ENCODE measurements at regions not wholly inside any gene's neighbourhood (a gene's known extent, or its start where the extent isn't known, plus 50 kb on each side); places are given as distances from the start of the nearest gene placed in this dataset.

DNA sequence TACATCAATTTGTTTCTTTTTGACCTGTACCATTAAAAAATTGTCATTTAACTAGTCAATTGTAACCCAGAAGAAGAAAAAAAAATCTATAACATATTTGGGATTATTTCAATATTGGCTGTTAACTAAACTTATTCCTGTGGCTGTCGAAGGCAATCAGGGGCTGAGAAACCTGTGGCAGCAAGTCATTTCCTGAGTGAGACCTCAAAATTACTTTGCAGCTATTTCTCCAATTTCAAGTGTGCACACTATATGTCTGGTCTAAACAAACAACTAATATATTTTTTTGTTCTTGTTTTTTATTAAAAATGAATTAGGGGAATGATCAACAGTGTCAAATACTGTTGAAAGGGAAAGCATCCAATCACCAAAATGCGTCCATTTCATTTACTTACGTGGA, 1357.6 kb upstream of the B3GALT2 start:
- Histone ChIP-seq H3K36me3 (ENCODE audit: control insufficient read depth in 2 of 2, insufficient read depth in 2 of 2, low read length in 1 of 2) (no peaks in the 10 kb centered on the region), H3K4me1 (ENCODE audit: control insufficient read depth in 2 of 2, insufficient read depth in 2 of 2, low read length in 2 of 2) (no peaks in the 10 kb centered on the region), H3K27ac (ENCODE audit: low read depth in 1 of 2, low read length in 1 of 2) (no peak overlapping the region), H3K27me3 (ENCODE audit: control insufficient read depth in 2 of 2, insufficient read depth in 1 of 2, low read length in 1 of 2) (no peaks in the 10 kb centered on the region), H3K9me3 (ENCODE audit: control insufficient read depth in 2 of 2, insufficient read depth in 1 of 2, low read length in 1 of 2) (no peaks in the 10 kb centered on the region), H3K4me3 (ENCODE audit: low read length in 2 of 2) (no peak overlapping the region)
- DNase-seq (ENCODE audit: low read depth in 6 of 9, low spot score in 9 of 9): no peak
- 70% methylated on average over 3 of the region's 3 CpGs for WGBS

DNA sequence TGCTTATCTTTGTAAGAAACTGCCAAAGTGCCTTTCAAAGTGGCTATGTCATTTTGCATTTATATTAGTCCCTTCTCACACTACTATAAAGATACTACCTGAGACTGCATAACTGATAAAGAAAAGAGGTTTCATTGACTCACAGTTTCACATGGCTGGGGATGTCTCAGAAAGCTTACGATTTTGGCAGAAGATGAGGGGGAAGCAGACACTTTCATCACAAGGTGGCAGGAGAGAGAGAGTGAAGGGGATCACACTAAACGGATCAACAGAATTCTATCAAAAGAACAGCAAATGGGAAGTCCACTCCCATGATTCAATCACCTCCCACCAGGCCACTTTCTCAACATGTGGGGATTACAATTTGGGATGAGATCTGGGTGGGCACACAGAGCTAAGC, 1352.0 kb upstream of the B3GALT2 start:
- H3K27ac ChIP-seq (ENCODE audit: low read depth in 1 of 2, low read length in 1 of 2): no peak overlapping the region
- DNase-seq (ENCODE audit: low read depth in 6 of 9, low spot score in 9 of 9): no peak
- no peaks in the 10 kb centered on the region for H3K4me1 ChIP-seq (ENCODE audit: control insufficient read depth in 2 of 2, insufficient read depth in 2 of 2, low read length in 2 of 2)
- no peaks in the 10 kb centered on the region for H3K36me3 ChIP-seq (ENCODE audit: control insufficient read depth in 2 of 2, insufficient read depth in 2 of 2, low read length in 1 of 2)
- 78% methylated on average over 2 of the region's 2 CpGs for WGBS
- no peaks in the 10 kb centered on the region for H3K27me3 ChIP-seq (ENCODE audit: control insufficient read depth in 2 of 2, insufficient read depth in 1 of 2, low read length in 1 of 2)
- H3K9me3 ChIP-seq (ENCODE audit: control insufficient read depth in 2 of 2, insufficient read depth in 1 of 2, low read length in 1 of 2): no peaks in the 10 kb centered on the region
- no peak overlapping the region for H3K4me3 ChIP-seq (ENCODE audit: low read length in 2 of 2)

DNA sequence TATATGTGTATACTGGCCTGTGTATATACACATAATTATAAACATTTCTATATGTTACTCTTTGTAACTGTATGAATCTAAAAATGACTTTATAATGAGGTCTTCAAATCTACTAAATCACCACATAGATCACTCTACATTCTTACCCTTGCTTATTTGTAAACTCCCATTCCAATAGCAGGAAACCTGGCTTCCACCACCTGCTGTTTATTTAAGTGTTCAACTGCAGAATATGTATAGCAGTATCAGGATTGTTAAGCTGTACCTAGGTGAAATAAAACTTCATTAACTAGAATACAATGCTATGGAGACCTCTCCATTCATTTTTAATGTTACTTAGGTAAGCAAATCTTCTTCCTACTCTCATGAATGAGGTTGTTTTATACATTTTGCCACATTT, 1351.1 kb upstream of the B3GALT2 start:
- Histone ChIP-seq H3K4me3 (ENCODE audit: low read length in 2 of 2) (no peak overlapping the region), H3K27ac (ENCODE audit: low read depth in 1 of 2, low read length in 1 of 2) (no peak overlapping the region), H3K36me3 (ENCODE audit: control insufficient read depth in 2 of 2, insufficient read depth in 2 of 2, low read length in 1 of 2) (no peaks in the 10 kb centered on the region)

DNA sequence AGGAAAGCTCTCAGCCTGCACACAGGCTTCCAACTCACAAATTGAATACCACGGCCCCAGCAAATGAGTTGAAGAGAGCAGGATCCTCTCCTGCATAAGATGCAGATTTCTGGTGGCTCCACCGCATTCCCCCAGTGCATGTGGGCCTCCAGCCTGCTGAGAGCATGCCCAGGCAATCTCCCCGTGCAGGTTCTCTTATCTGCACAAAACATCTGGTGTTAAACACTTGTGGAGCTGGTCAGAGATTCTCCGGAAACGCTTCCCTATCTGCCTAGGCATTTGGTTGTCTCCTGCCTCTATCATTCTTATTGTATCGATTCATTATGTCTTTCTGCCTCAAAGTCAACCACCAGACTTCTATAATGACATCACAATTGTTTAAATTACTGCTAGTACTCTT, 1349.0 kb upstream of the B3GALT2 start:
- 12% methylated on average over 6 of the region's 6 CpGs for WGBS
- Histone ChIP-seq H3K27me3 (ENCODE audit: control insufficient read depth in 2 of 2, insufficient read depth in 1 of 2, low read length in 1 of 2) (no peaks in the 10 kb centered on the region), H3K27ac (ENCODE audit: low read depth in 1 of 2, low read length in 1 of 2) (no peak overlapping the region), H3K36me3 (ENCODE audit: control insufficient read depth in 2 of 2, insufficient read depth in 2 of 2, low read length in 1 of 2) (no peaks in the 10 kb centered on the region), H3K4me1 (ENCODE audit: control insufficient read depth in 2 of 2, insufficient read depth in 2 of 2, low read length in 2 of 2) (no peaks in the 10 kb centered on the region), H3K4me3 (ENCODE audit: low read length in 2 of 2) (no peak overlapping the region), H3K9me3 (ENCODE audit: control insufficient read depth in 2 of 2, insufficient read depth in 1 of 2, low read length in 1 of 2) (no peaks in the 10 kb centered on the region)
- DNase-seq (ENCODE audit: low read depth in 6 of 9, low spot score in 9 of 9): no peak

More for the DNA sequence above, 1351.1 kb upstream of the B3GALT2 start:
- H3K4me1 ChIP-seq (ENCODE audit: control insufficient read depth in 2 of 2, insufficient read depth in 2 of 2, low read length in 2 of 2): no peaks in the 10 kb centered on the region
- H3K9me3 ChIP-seq (ENCODE audit: control insufficient read depth in 2 of 2, insufficient read depth in 1 of 2, low read length in 1 of 2): no peaks in the 10 kb centered on the region
- no peak for DNase-seq (ENCODE audit: low read depth in 6 of 9, low spot score in 9 of 9)
- H3K27me3 ChIP-seq (ENCODE audit: control insufficient read depth in 2 of 2, insufficient read depth in 1 of 2, low read length in 1 of 2): no peaks in the 10 kb centered on the region

DNA sequence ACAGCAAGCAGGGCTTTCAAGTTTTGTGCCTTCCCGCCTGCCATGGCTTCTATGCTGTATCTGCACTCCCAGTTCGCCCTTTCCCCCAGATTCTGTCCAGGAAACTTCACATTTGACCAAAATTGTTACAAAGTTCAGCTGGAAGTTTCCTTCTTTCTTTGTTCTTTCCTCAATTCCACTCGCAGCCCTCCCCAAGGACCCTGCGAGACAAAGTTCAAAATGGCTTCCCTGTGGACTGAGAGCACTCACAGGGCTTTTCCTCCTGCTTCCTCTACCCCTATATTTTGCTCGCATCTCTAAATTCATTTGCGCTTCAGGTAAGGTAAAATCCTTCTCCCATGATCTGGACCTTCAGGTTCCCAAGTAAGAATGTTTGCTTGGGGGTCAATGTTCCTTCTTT, 1348.4 kb upstream of the B3GALT2 start:
- H3K4me3 ChIP-seq (ENCODE audit: low read length in 2 of 2): no peak overlapping the region
- H3K9me3 ChIP-seq (ENCODE audit: control insufficient read depth in 2 of 2, insufficient read depth in 1 of 2, low read length in 1 of 2): no peaks in the 10 kb centered on the region
- no peaks in the 10 kb centered on the region for H3K4me1 ChIP-seq (ENCODE audit: control insufficient read depth in 2 of 2, insufficient read depth in 2 of 2, low read length in 2 of 2)
- DNase-seq (ENCODE audit: low read depth in 6 of 9, low spot score in 9 of 9): no peak
- no peaks in the 10 kb centered on the region for H3K36me3 ChIP-seq (ENCODE audit: control insufficient read depth in 2 of 2, insufficient read depth in 2 of 2, low read length in 1 of 2)
- H3K27ac ChIP-seq (ENCODE audit: low read depth in 1 of 2, low read length in 1 of 2): no peak overlapping the region
- WGBS: 79% methylated on average over 6 of the region's 6 CpGs
- H3K27me3 ChIP-seq (ENCODE audit: control insufficient read depth in 2 of 2, insufficient read depth in 1 of 2, low read length in 1 of 2): no peaks in the 10 kb centered on the region

DNA sequence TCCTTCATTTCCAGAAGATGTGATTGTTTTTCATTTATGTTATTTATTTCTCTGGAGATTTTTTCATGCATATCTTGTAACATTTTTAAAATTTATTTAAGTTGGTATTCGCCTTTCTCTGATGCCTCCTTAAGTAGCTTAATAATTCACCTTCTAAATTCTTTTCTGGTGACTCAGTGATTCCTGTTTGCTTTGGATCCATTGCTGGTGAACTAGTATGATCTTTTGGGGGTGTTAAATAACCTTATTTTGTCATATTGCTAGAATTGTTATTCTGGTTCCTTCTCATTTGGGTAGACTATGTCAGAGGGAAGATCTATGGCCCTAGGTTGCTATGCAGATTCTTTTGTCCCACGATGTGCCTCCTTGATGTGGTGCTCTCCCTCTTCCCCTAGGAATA, 1347.2 kb upstream of the B3GALT2 start:
- DNase-seq (ENCODE audit: low read depth in 6 of 9, low spot score in 9 of 9): no peak
- Histone ChIP-seq H3K4me1 (ENCODE audit: control insufficient read depth in 2 of 2, insufficient read depth in 2 of 2, low read length in 2 of 2) (no peaks in the 10 kb centered on the region), H3K36me3 (ENCODE audit: control insufficient read depth in 2 of 2, insufficient read depth in 2 of 2, low read length in 1 of 2) (no peaks in the 10 kb centered on the region), H3K27me3 (ENCODE audit: control insufficient read depth in 2 of 2, insufficient read depth in 1 of 2, low read length in 1 of 2) (no peaks in the 10 kb centered on the region), H3K4me3 (ENCODE audit: low read length in 2 of 2) (no peak overlapping the region), H3K9me3 (ENCODE audit: control insufficient read depth in 2 of 2, insufficient read depth in 1 of 2, low read length in 1 of 2) (no peaks in the 10 kb centered on the region), H3K27ac (ENCODE audit: low read depth in 1 of 2, low read length in 1 of 2) (no peak overlapping the region)
- WGBS: 96% methylated on average over 2 of the region's 2 CpGs

DNA sequence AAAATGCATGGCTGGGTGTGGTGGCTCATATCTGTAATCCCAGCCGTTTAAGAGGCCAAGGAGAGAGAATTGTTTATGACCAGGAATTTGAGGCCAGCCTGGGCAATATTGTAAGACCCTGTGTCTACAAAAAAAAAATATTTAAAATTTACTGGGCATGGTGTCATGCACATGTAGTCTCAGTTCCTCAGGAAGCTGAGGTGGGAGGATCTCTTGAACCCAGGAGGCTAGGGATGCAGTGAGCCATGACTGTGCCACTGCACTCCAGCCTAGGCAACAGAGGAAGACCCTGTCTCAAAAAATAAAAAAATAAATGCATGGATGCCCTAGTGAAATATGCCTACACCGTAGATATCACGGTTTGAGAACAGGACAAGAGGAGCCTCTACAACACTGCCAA, 1331.2 kb upstream of the B3GALT2 start:
- H3K27ac ChIP-seq (ENCODE audit: low read depth in 1 of 2, low read length in 1 of 2): no peak overlapping the region
- no peaks in the 10 kb centered on the region for H3K4me1 ChIP-seq (ENCODE audit: control insufficient read depth in 2 of 2, insufficient read depth in 2 of 2, low read length in 2 of 2)
- no peaks in the 10 kb centered on the region for H3K36me3 ChIP-seq (ENCODE audit: control insufficient read depth in 2 of 2, insufficient read depth in 2 of 2, low read length in 1 of 2)
- H3K9me3 ChIP-seq (ENCODE audit: control insufficient read depth in 2 of 2, insufficient read depth in 1 of 2, low read length in 1 of 2): no peaks in the 10 kb centered on the region
- H3K27me3 ChIP-seq (ENCODE audit: control insufficient read depth in 2 of 2, insufficient read depth in 1 of 2, low read length in 1 of 2): no peaks in the 10 kb centered on the region
- no peak overlapping the region for H3K4me3 ChIP-seq (ENCODE audit: low read length in 2 of 2)
- 87% methylated on average over 3 of the region's 3 CpGs for WGBS
- DNase-seq (ENCODE audit: low read depth in 6 of 9, low spot score in 9 of 9): no peak

DNA sequence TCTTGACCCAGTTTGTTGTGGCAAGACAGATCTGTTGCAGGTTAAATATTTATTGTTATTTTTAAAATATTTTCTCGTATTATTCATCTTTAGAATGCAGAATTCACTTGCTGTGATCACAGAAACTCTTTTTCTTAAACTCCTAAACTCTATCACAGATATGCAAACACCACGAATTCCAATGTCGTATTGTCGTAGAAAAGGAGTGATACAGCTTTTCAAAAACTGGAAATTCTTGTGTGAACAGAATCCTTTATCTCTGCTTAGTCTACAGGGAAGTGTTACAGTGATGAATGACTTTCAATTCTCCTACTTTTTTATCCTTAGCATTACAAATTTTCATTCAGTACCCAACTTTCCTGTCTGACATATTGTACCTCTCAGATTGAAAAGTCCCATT, 1329.5 kb upstream of the B3GALT2 start:
- Histone ChIP-seq H3K36me3 (ENCODE audit: control insufficient read depth in 2 of 2, insufficient read depth in 2 of 2, low read length in 1 of 2) (no peaks in the 10 kb centered on the region), H3K9me3 (ENCODE audit: control insufficient read depth in 2 of 2, insufficient read depth in 1 of 2, low read length in 1 of 2) (peaks cover 0 to under 1% of the 10 kb centered on the region in 2 donors), H3K27me3 (ENCODE audit: control insufficient read depth in 2 of 2, insufficient read depth in 1 of 2, low read length in 1 of 2) (no peaks in the 10 kb centered on the region), H3K27ac (ENCODE audit: low read depth in 1 of 2, low read length in 1 of 2) (no peak overlapping the region), H3K4me3 (ENCODE audit: low read length in 2 of 2) (no peak overlapping the region), H3K4me1 (ENCODE audit: control insufficient read depth in 2 of 2, insufficient read depth in 2 of 2, low read length in 2 of 2) (no peaks in the 10 kb centered on the region)
- 93% methylated on average over 4 of the region's 4 CpGs for WGBS
- DNase-seq (ENCODE audit: low read depth in 6 of 9, low spot score in 9 of 9): no peak

DNA sequence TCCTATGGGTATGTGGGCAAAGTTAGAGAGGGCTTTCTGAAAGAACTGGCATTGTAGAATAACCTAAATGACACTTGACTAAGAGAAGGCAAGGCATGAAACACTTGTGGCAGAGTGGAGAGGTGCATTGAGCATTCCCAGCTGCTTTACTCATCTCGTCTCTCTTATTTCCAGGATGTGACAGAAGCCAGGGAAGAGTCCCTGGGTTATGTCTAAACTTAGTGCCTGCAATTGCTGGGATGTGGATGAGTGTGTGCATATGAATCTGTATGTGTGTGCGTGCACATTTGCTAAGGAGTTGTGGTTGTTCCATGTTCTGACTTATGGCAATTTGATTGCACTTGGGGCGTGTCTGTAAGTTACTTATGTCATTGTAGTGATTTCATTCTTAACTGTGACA, 1326.5 kb upstream of the B3GALT2 start:
- no peaks in the 10 kb centered on the region for H3K4me1 ChIP-seq (ENCODE audit: control insufficient read depth in 2 of 2, insufficient read depth in 2 of 2, low read length in 2 of 2)
- DNase-seq (ENCODE audit: low read depth in 6 of 9, low spot score in 9 of 9): no peak
- no peak overlapping the region for H3K4me3 ChIP-seq (ENCODE audit: low read length in 2 of 2)
- no peaks in the 10 kb centered on the region for H3K27me3 ChIP-seq (ENCODE audit: control insufficient read depth in 2 of 2, insufficient read depth in 1 of 2, low read length in 1 of 2)
- 93% methylated on average over 3 of the region's 3 CpGs for WGBS
- peaks cover 0 to 8% of the 10 kb centered on the region in 2 donors for H3K9me3 ChIP-seq (ENCODE audit: control insufficient read depth in 2 of 2, insufficient read depth in 1 of 2, low read length in 1 of 2)
- H3K27ac ChIP-seq (ENCODE audit: low read depth in 1 of 2, low read length in 1 of 2): no peak overlapping the region
- no peaks in the 10 kb centered on the region for H3K36me3 ChIP-seq (ENCODE audit: control insufficient read depth in 2 of 2, insufficient read depth in 2 of 2, low read length in 1 of 2)

DNA sequence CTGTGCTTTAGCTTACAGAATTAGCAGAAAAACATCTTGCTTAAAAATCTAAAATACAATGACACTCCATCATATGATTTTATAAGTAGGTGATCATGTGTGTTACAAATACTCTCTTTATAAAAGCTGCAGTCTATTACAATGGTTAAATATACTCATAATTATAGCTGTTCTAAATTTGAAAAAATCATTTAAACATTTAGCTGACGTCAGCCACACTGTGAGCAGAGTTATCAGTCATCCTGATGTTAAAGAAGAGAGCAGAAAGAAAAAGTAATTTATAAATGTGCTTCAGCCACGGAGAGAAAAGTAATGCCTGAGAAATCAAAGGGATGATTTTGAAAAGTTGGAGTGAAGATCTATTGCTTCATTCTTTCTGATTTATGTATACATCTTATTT, 1325.9 kb upstream of the B3GALT2 start:
- no peak for DNase-seq (ENCODE audit: low read depth in 6 of 9, low spot score in 9 of 9)
- Histone ChIP-seq H3K27me3 (ENCODE audit: control insufficient read depth in 2 of 2, insufficient read depth in 1 of 2, low read length in 1 of 2) (no peaks in the 10 kb centered on the region), H3K4me1 (ENCODE audit: control insufficient read depth in 2 of 2, insufficient read depth in 2 of 2, low read length in 2 of 2) (no peaks in the 10 kb centered on the region), H3K4me3 (ENCODE audit: low read length in 2 of 2) (no peak overlapping the region), H3K36me3 (ENCODE audit: control insufficient read depth in 2 of 2, insufficient read depth in 2 of 2, low read length in 1 of 2) (no peaks in the 10 kb centered on the region), H3K27ac (ENCODE audit: low read depth in 1 of 2, low read length in 1 of 2) (no peak overlapping the region), H3K9me3 (ENCODE audit: control insufficient read depth in 2 of 2, insufficient read depth in 1 of 2, low read length in 1 of 2) (peaks cover 0 to 8% of the 10 kb centered on the region in 2 donors)
- 82% methylated on average over 2 of the region's 2 CpGs for WGBS
